NCI-H2196 (cell line): ENCODE measurements at regions not wholly inside any gene's neighbourhood (a gene's known extent, or its start where the extent isn't known, plus 50 kb on each side); places are given as distances from the start of the nearest gene placed in this dataset.

ENCODE experiments used
- DNase-seq: peaks from one replicate; lab custom pipeline; 2025; ENCODE audit not compliant: unreplicated experiment; lab: John Stamatoyannopoulos, UW

DNA sequence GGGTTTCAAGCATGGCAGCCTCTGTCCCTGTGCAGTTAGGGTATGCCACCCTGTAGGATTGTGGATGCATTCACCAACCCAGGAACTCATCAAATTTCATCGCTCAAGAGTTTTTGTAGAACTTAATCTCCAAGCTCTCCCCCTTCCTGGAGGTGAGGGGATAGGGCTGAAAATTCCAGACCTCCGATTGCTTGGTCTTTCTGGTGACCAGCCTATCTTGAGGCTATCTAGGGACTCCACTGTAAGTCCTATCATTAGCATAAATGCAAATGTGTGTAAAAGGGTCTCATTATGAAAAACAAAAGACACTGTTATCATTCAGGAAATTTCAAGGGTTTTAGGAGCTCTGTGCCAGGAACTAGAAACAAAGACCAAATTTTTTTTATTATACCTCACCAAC is 244.0 kb downstream of the DUSP6 start:
- no peak for DNase-seq

GRCh38 chr12:89106950-89107349 is 245.4 kb downstream of the DUSP6 start:
- DNase-seq = no peak

GRCh38 chr12:89105243-89105642 is 247.1 kb downstream of the DUSP6 start:
- no peak for DNase-seq

DNA sequence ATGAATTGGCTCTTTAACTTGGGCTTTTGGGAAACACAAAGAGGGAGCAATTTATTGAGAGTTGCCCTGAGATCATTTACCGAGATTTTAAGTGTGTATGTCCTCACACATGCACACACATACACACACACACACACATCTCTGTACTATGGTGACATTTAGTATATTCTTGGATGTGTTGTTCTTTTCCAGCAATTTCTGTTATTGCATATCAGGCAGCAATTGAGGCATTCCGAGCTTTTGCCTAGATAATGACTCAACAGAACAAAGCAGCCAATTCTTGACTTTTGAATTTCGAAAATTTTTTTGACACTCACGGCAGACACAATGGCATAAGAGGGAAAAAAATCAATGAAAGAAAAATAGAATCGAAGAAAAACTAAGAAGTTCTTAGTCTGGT is 248.5 kb downstream of the DUSP6 start:
- DNase-seq = no peak

DNA sequence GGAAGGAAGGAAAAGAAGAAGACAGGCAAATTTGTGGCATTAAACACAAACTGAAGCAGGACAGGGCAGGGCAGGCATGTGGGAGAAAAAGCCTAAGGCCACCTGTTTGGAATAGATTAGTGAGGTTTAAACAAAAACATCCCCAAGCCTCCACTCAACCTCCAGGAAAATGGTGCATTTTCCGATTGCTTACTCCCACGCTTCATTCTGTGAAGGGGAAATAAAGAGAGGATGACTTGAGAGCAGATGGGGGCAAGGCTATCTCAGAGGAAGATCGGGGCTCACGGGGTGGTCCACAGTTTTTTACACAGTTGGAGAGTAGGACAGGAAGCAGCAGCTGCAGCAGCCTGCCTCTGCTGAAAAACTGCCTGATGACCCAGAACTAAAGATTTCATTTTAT is 250.9 kb downstream of the DUSP6 start:
- no peak for DNase-seq

DNA sequence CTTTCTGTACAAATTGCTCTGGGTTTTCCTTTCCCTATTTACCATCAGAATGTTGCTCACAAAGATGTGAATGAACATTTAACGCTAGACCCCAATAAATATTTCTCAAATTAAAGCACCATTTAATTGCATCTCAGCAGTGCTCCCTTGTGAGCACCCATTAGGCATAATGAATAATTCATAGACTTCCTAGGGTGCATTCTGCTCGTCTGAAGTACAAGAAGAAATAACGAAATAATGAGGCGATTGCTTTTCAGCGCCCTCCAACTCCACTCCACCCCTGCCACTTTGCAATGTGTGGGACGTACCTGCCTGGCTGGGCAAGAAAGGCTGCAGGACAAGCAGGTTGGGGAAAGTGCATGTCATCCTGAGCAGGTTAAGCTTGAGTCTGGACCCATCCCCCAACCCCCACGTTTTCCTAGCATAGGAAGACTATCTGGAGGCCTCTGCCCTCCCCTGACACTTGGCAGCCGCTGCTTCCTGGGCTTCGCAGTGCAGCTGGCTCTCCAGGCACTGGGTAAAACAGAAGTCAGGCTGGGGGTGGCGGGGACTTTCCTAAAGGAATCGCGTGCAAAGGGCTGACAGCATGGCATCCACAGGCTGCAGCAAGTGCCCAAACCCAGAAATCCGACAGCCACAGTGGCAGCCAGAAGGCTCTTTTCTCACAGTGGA is 253.7 kb downstream of the DUSP6 start:
- peak; percentile 96 for DNase-seq

GRCh38 chr12:89092297-89092696 is 260.0 kb downstream of the DUSP6 start:
- no peak for DNase-seq

DNA sequence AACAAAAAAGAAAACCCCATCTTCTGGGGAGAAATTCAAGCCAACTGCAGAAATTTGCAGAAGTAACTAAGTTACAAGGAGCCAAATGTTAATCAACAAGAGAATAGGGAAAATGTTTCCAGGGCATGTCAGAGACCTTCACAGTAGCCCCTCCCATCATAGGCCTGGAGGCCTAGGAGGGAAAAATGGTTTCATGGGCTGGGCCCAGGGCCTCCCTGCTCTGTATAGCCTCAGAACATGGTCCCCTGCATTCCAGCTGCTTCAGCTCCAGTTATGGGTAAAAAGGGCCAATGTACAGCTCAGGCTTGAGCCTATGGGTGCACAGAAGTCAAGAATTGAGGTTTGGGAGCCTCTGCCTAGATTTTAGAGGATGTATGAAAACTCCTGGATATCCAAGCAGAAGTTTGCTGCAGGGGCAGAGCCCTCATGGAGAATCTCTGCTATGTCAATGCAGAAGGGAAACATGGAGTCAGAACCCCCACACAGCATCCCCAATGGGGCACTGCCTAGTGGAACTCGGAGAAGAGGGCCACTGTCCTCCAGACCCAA is 260.9 kb downstream of the DUSP6 start:
- DNase-seq = no peak

GRCh38 chr12:89089264-89089663 is 263.0 kb downstream of the DUSP6 start:
- DNase-seq = no peak

DNA sequence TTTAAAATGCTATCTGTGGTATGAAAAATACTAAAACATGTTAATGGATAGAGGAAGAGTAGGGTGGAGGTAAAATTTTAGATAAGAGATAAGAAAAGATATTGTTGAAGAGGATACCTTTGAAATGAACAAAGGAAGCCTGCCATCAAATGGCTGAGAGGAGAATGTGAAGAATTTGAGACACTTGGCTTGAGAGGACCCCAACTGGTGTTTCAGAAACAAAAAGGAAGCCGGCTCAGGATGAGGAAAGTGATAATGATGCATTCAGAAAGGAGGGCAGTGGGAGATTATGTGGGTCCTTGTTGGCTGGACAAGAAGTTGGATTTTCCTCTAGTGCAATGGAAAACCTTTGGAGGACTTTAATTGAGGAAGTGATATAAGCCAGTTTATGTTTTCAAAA is 264.4 kb downstream of the DUSP6 start:
- DNase-seq = no peak

- DNase-seq = no peak
These were observed 265.0 kb downstream of the DUSP6 start for GRCh38 chr12:89087149-89087825.

GRCh38 chr12:89085421-89085820 is 266.9 kb downstream of the DUSP6 start:
- no peak for DNase-seq

DNA sequence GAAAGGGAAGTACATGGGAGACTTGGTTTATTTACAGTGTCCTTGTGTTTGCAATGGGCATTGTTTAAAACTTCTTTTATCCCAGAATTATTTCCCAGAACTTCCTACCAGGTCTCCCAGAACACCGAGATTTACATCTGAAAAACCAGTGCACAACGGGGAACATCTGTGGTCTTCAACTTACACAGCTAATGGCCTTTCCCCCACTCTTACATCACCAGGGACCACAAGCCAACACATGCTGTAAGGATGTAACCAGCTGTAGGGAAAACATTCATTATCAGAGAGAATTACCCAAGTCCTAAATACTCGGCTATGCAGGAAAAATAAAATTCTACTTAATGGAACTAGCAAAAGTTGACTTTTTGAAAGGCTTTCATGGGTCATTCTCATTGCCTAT is 267.6 kb downstream of the DUSP6 start:
- DNase-seq = no peak

DNA sequence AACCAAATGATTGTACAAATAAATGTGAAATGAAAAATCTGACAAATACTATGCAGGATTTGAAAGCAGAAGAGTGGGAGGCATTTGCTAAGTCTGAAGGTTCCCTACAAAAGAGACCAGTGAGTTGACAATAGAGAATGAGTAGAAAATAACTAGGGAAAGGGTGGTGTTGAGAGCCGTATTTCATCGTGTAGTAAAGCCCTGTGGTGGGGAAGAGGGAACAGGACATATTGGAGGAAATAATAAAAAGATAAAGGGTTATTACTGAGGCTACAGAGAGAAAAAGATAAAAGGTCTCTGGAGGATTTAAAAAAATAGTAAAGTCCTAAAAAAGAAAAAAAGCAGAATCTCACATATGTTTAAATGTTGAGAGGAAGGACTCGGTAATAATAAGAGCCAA is 268.8 kb downstream of the DUSP6 start:
- DNase-seq = no peak

DNA sequence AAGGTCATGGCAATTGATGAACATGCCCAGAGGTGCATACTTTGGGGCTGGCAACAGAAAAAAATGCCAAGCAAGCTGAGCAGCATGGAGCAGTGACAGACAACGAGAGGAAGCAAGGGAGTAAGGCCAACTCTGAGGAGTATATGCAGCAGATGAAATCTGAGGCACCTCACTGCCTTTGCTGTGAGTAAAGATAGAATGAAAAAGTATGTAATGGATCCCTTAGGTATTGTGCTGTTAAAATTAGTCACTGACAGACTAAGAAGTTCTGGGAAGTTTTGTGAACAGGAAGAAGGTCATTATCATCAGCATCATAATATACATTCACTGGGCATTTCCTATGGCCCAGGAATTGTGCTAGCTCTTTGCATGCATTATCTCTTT is 269.9 kb downstream of the DUSP6 start:
- no peak for DNase-seq

GRCh38 chr12:89081719-89082369 is 270.5 kb downstream of the DUSP6 start:
- DNase-seq = no peak

DNA sequence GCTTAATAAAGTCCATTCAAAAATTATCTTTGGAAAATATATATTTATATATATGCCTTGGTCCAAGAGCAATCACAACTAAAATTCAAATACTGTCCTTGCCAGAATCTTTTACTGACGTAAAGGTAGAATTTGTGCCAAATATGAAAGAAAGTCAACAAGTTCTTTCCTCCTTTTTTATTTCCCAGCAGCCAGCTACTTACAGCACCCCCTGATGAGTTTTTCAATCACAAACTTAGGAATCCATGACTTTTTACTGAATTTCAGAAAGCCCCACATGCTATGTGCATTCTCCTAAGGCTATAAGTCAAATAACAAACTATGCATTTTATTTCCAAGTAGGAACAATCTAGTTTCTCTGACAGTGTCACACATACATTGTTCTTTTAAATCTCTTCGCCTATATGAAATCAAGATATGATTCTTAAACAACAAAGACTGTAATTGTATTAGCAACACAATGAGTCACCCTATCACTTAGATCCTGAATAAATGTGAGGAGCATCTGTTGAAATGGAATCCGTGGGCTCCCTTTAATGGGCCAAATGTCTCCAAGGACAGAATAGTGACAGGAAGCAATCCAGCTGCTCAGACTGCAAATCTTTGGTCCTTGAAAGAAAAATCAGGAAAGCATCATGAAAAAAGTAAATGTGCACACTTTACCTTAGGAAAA is 271.4 kb downstream of the DUSP6 start:
- DNase-seq = no peak

GRCh38 chr12:89075880-89076540 is 276.3 kb downstream of the DUSP6 start:
- DNase-seq = no peak

- DNase-seq = no peak
These were observed 278.6 kb downstream of the DUSP6 start for GRCh38 chr12:89073659-89074058.

DNA sequence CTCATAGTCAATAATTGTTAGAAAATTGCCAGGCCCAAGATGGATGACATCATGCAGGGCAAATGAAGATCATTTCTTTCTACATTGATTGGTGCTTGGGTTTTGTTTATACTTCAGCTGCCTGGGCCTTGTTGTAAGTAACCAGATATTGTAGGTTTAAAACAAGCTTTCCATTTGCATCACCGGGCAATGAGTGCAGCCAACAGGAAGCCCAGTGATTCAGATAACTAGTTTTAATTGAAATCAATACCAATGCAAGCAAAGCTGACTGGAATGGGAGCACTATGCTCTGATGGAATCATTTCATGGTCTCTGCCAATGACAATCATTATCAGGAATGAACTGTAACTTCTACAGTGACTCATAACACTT is 279.3 kb downstream of the DUSP6 start:
- DNase-seq = peak; percentile 84
